Kidney (tissue), 13 donors: ENCODE measurements at regions not wholly inside any gene's neighbourhood (a gene's known extent, or its start where the extent isn't known, plus 50 kb on each side); places are given as distances from the start of the nearest gene placed in this dataset.

ENCODE experiments used
- DNase-seq, 5 donors: peaks; one replicate each; pipeline ENCODE4 v3.0.0-alpha.2; 2013 to 2020
- FAIRE-seq: peaks from 2 replicates; lab custom pipeline; 2012; peaks lifted over from hg19 to GRCh38; lab: Jason Lieb, UNC
- H3K27ac ChIP-seq, 2 donors: one replicate each; pipeline ENCODE4 v1.7.0; 2013; ENCODE audit warnings: low read depth in 2 of 2, low read length in 2 of 2, inconsistent platforms in 1 of 2
- H3K27me3 ChIP-seq: one replicate; pipeline ENCODE4 v1.7.1; 2013; ENCODE audit warnings: low read length, inconsistent platforms; ENCODE audit not compliant: control insufficient read depth, insufficient read depth
- H3K36me3 ChIP-seq, 3 donors: one replicate each; pipeline versions ENCODE4 v1.7.0 to v1.7.1; 2013; ENCODE audit warnings: low read length in 3 of 3, control low read depth in 1 of 3, inconsistent platforms in 1 of 3; ENCODE audit not compliant: insufficient read depth in 3 of 3, control insufficient read depth in 2 of 3
- H3K4me1 ChIP-seq, 3 donors: one replicate each; pipeline versions ENCODE4 v1.7.0 to v1.7.1; 2013; ENCODE audit warnings: low read length in 3 of 3, inconsistent platforms in 1 of 3, low read depth in 1 of 3; ENCODE audit not compliant: control insufficient read depth in 2 of 3, insufficient read depth in 2 of 3
- H3K4me3 ChIP-seq, 3 donors: one replicate each; pipeline versions ENCODE4 v1.7.0 to v1.8.1; 2013; ENCODE audit warnings: low read length in 3 of 3, control low read depth in 1 of 3, inconsistent platforms in 1 of 3
- H3K9ac ChIP-seq, 3 donors: one replicate each; pipeline versions ENCODE4 v1.7.0 to v1.7.1; 2013; ENCODE audit warnings: low read length in 3 of 3, control low read depth in 1 of 3, inconsistent platforms in 1 of 3
- H3K9me3 ChIP-seq, 3 donors: one replicate each; pipeline versions ENCODE4 v1.7.0 to v1.7.1; 2013; ENCODE audit warnings: low read length in 3 of 3, control low read depth in 1 of 3, inconsistent platforms in 1 of 3; ENCODE audit not compliant: control insufficient read depth in 2 of 3, insufficient read depth in 1 of 3
- intact Hi-C: fragments of 100-400 bp; cut with DNase I; formaldehyde crosslinking; loops from one replicate; pipeline ENCODE4 v1.11.1; 2022
- TF ChIP-seq, protein P1 (sequence below): IDR thresholded peaks from 3 replicates; pipeline ENCODE4 v1.5.1; 2012; ENCODE audit warnings: mild to moderate bottlenecking, moderate library complexity, borderline replicate concordance; ENCODE audit not compliant: insufficient read depth; ENCODE audit errors: extremely low read depth
- donor health status: control.
- donor health status: control.
- donor health status: control.
- donor health status: control.
- donor health status: control.
- donor health status: DM: yes; HTN: yes; CAD: no.
- donor health status: Normal renal cell carcinoma (clear cell type).

DNA sequence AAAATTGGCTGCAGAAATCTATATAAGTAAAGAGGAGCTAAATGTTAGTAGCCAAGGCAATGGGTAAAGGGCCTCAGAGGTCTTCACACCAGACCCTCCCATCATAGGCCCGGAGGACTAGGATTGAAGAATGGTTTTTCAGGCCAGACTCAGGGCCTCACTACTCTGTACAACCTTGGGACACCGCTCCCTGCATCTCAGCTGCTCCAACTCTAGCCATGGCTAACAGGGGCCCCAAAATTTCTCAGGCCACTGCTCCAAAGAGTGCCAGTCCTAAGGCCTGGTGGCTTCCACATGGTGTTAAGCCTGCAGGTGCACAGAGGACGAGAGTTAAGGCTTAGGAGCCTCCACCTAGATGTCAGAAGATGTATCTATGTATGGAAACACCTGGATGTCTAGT, 155.5 kb upstream of the MGAT4C start:
- Histone ChIP-seq H3K4me1 (no peaks in the 10 kb centered on the region), H3K36me3 (no peaks in the 10 kb centered on the region)

DNA sequence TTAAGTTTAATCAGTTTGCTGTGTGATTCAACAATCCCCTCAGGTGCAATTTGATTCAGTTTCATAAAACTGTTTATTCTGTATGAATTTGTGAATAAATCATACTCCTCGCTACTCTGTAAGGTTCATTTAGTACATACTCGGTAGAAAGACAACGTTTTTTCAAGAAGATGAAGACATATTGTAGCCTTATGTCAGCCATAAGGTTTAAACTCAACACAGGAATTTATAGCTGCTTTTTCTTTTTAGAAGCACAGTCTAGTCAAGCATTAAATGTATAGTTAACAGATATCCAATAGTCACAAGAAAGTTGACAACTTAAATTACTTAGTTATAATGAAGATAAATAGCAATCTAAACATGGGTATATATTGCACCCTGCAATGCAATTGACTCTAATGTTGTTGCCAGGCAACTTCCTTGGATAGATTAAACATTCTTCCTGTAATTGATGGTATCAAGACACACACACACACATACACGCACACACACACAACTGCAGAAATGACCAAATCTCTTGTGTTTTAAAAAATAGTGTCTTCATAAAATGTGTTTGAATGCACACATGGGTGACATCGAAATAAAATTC, 151.5 kb upstream of the MGAT4C start:
- H3K4me3 ChIP-seq = no peak overlapping the region
- intact Hi-C loops = no loop called here
- H3K36me3 ChIP-seq = no peaks in the 10 kb centered on the region
- H3K27ac ChIP-seq = no peak overlapping the region
- FAIRE-seq (no peak), DNase-seq (no peak)
- no peak overlapping the region for H3K9ac ChIP-seq
- H3K27me3 ChIP-seq = no peaks in the 10 kb centered on the region
- peaks cover 0 to 7% (median 0%) of the 10 kb centered on the region in 3 donors for H3K9me3 ChIP-seq
- H3K4me1 ChIP-seq = no peaks in the 10 kb centered on the region
- TF ChIP-seq, protein P1, sequence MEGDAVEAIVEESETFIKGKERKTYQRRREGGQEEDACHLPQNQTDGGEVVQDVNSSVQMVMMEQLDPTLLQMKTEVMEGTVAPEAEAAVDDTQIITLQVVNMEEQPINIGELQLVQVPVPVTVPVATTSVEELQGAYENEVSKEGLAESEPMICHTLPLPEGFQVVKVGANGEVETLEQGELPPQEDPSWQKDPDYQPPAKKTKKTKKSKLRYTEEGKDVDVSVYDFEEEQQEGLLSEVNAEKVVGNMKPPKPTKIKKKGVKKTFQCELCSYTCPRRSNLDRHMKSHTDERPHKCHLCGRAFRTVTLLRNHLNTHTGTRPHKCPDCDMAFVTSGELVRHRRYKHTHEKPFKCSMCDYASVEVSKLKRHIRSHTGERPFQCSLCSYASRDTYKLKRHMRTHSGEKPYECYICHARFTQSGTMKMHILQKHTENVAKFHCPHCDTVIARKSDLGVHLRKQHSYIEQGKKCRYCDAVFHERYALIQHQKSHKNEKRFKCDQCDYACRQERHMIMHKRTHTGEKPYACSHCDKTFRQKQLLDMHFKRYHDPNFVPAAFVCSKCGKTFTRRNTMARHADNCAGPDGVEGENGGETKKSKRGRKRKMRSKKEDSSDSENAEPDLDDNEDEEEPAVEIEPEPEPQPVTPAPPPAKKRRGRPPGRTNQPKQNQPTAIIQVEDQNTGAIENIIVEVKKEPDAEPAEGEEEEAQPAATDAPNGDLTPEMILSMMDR = no peak

More for the DNA sequence above, 155.5 kb upstream of the MGAT4C start:
- no peak for DNase-seq
- no peak for FAIRE-seq
- Histone ChIP-seq H3K9ac (no peak overlapping the region), H3K4me3 (no peak overlapping the region), H3K27ac (no peak overlapping the region), H3K9me3 (peaks cover 0 to 7% (median 0%) of the 10 kb centered on the region in 3 donors), H3K27me3 (no peaks in the 10 kb centered on the region)
- intact Hi-C loops = no loop called here
- TF ChIP-seq, protein P1 = no peak

DNA sequence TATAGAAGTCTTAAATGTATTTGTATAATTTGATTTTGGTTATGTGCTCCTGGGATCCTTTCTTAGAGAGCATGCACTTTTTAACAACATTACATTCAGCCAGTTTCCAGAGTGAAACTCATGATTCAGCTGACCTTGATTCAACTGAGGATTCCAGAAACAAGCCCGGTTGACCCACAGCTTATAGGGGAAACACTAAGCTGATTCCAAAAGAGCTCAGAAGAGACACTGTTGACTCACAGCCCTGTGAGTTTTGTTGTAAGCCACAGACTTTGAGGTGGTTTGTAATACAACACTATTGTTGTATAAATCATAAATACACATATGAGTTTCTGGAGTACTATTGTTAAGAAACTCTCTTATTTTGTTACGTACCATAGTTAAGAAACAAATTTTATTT, 133.8 kb upstream of the MGAT4C start:
- H3K4me1 ChIP-seq = no peaks in the 10 kb centered on the region
- H3K4me3 ChIP-seq = no peak overlapping the region
- DNase-seq = no peak
- intact Hi-C loops = no loop called here
- H3K27ac ChIP-seq = no peak overlapping the region
- no peak for FAIRE-seq
- H3K9me3 ChIP-seq = peaks cover 0 to 2% (median 0%) of the 10 kb centered on the region in 3 donors
- H3K27me3 ChIP-seq = no peaks in the 10 kb centered on the region
- no peak overlapping the region for H3K9ac ChIP-seq
- TF ChIP-seq, protein P1 = no peak
- H3K36me3 ChIP-seq = no peaks in the 10 kb centered on the region
